ENCODE measurements at regions not wholly inside any gene's neighbourhood (a gene's known extent, or its start where the extent isn't known, plus 50 kb on each side); places are given as distances from the start of the nearest gene placed in this dataset.
"Not testable (repeated sequence)": the region's sequence is repeated elsewhere in the genome, so short reads cannot be mapped to it uniquely, and the experiment has no call there.

GRCh38 chr2:111497270-111497669 lies 376.6 kb downstream of the BCL2L11 start:
- H3K36me3 ChIP-seq (ENCODE audit: insufficient read depth, low read length); H3K36me3 Mint-ChIP-seq (ENCODE audit: low read depth); H3K4me1 ChIP-seq (ENCODE audit: insufficient read depth, low read length); H3K27me3 ChIP-seq (ENCODE audit: control insufficient read depth in 1 of 2, insufficient read depth in 2 of 2, low read length in 2 of 2); H3K4me3 ChIP-seq (ENCODE audit: low read length); DNase-seq; intact Hi-C loops (cut with DNase I, micrococcal nuclease); H3K4me3 Mint-ChIP-seq; H3K9me3 ChIP-seq (ENCODE audit: control insufficient read depth in 1 of 2, insufficient read depth in 1 of 2, low read length in 2 of 2); H3K9me3 Mint-ChIP-seq; H3K27me3 Mint-ChIP-seq; H3K27ac Mint-ChIP-seq; ATAC-seq (ENCODE audit: poor library complexity); H3K27ac ChIP-seq (ENCODE audit: low read depth in 1 of 2, low read length in 2 of 2); POLR2A ChIA-PET; H3K4me1 Mint-ChIP-seq (ENCODE audit: low read depth); CTCF ChIA-PET: not testable (repeated sequence)

DNA sequence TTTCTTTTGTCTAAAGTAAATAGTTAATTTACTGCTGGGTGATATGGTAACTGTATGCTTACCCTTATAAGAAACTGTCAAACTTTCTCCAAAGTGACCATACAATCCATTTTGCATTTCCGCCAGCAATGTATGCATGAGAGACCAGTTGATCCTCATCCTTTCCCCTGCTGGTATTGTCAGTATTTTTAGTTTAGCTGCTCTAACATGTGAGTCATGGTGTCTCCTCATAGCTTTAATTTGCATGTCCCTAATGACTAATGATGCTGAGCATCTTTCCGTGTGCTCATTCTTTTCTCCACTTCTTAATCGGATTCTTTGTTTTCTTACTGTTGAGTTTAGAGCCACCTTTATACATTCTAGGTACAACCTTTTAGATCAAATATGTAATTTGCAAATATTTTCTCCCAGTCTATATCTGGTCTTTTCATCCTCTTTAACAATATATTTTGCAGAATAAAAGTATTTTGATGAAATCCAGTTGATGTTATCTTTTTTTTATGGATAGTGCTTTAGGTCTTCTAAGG lies 379.9 kb downstream of the BCL2L11 start:
- H3K4me3 ChIP-seq (ENCODE audit: low read length); H3K4me3 Mint-ChIP-seq; ATAC-seq (ENCODE audit: poor library complexity); intact Hi-C loops (cut with DNase I, micrococcal nuclease); H3K9me3 Mint-ChIP-seq; H3K36me3 Mint-ChIP-seq (ENCODE audit: low read depth); H3K9me3 ChIP-seq (ENCODE audit: control insufficient read depth in 1 of 2, insufficient read depth in 1 of 2, low read length in 2 of 2); DNase-seq; H3K27me3 ChIP-seq (ENCODE audit: control insufficient read depth in 1 of 2, insufficient read depth in 2 of 2, low read length in 2 of 2); H3K4me1 ChIP-seq (ENCODE audit: insufficient read depth, low read length); H3K27ac ChIP-seq (ENCODE audit: low read depth in 1 of 2, low read length in 2 of 2); POLR2A ChIA-PET; H3K36me3 ChIP-seq (ENCODE audit: insufficient read depth, low read length); CTCF ChIA-PET; H3K4me1 Mint-ChIP-seq (ENCODE audit: low read depth); H3K27me3 Mint-ChIP-seq; H3K27ac Mint-ChIP-seq: not testable (repeated sequence)

GRCh38 chr2:111503844-111504570 lies 380.0 kb downstream of the ANAPC1 start:
- intact Hi-C loops (cut with DNase I, micrococcal nuclease): not testable (repeated sequence)

GRCh38 chr2:111504571-111504942 lies 379.4 kb downstream of the ANAPC1 start:
- H3K27me3 Mint-ChIP-seq; CTCF ChIA-PET; H3K9me3 Mint-ChIP-seq; H3K4me3 Mint-ChIP-seq; H3K4me3 ChIP-seq (ENCODE audit: low read length); H3K4me1 ChIP-seq (ENCODE audit: insufficient read depth, low read length); H3K27ac ChIP-seq (ENCODE audit: low read depth in 1 of 2, low read length in 2 of 2); H3K9me3 ChIP-seq (ENCODE audit: control insufficient read depth in 1 of 2, insufficient read depth in 1 of 2, low read length in 2 of 2); intact Hi-C loops (cut with DNase I, micrococcal nuclease); H3K36me3 Mint-ChIP-seq (ENCODE audit: low read depth); H3K4me1 Mint-ChIP-seq (ENCODE audit: low read depth); DNase-seq; H3K36me3 ChIP-seq (ENCODE audit: insufficient read depth, low read length); POLR2A ChIA-PET; H3K27me3 ChIP-seq (ENCODE audit: control insufficient read depth in 1 of 2, insufficient read depth in 2 of 2, low read length in 2 of 2); ATAC-seq (ENCODE audit: poor library complexity); H3K27ac Mint-ChIP-seq: not testable (repeated sequence)

More at GRCh38 chr2:111503844-111504570, 380.0 kb downstream of the ANAPC1 start:
- ATAC-seq (ENCODE audit: poor library complexity); H3K36me3 ChIP-seq (ENCODE audit: insufficient read depth, low read length); POLR2A ChIA-PET; H3K27me3 Mint-ChIP-seq; H3K36me3 Mint-ChIP-seq (ENCODE audit: low read depth); H3K27ac Mint-ChIP-seq; H3K27ac ChIP-seq (ENCODE audit: low read depth in 1 of 2, low read length in 2 of 2); H3K9me3 ChIP-seq (ENCODE audit: control insufficient read depth in 1 of 2, insufficient read depth in 1 of 2, low read length in 2 of 2); H3K9me3 Mint-ChIP-seq; H3K27me3 ChIP-seq (ENCODE audit: control insufficient read depth in 1 of 2, insufficient read depth in 2 of 2, low read length in 2 of 2); H3K4me3 ChIP-seq (ENCODE audit: low read length); H3K4me1 ChIP-seq (ENCODE audit: insufficient read depth, low read length); CTCF ChIA-PET; DNase-seq; H3K4me1 Mint-ChIP-seq (ENCODE audit: low read depth); H3K4me3 Mint-ChIP-seq: not testable (repeated sequence)

DNA sequence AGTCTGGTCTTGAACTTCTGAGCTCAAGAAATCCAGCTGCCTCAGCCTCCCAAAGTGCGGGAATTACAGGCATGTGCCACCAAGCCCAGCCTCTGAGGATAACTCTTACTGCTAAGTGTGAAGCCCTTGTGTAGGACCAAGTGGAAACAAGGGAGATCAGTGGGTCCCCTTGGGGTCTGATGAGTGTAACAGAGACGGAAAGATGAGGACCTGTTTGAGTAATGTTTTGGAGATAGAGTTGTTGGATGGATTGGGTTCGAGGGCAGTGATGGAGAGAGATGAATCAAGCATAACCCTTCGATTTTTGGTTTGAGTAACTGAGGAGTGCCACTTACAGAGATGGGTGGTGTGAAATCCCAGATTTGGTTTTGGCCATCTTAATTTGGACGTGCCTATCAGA lies 378.7 kb downstream of the ANAPC1 start:
- DNase-seq; intact Hi-C loops (cut with DNase I, micrococcal nuclease); CTCF ChIA-PET; H3K36me3 ChIP-seq (ENCODE audit: insufficient read depth, low read length); H3K27me3 ChIP-seq (ENCODE audit: control insufficient read depth in 1 of 2, insufficient read depth in 2 of 2, low read length in 2 of 2); H3K9me3 ChIP-seq (ENCODE audit: control insufficient read depth in 1 of 2, insufficient read depth in 1 of 2, low read length in 2 of 2); H3K4me1 Mint-ChIP-seq (ENCODE audit: low read depth); ATAC-seq (ENCODE audit: poor library complexity); H3K4me1 ChIP-seq (ENCODE audit: insufficient read depth, low read length); H3K4me3 Mint-ChIP-seq; H3K9me3 Mint-ChIP-seq; H3K27me3 Mint-ChIP-seq; H3K27ac Mint-ChIP-seq; H3K4me3 ChIP-seq (ENCODE audit: low read length); H3K36me3 Mint-ChIP-seq (ENCODE audit: low read depth); POLR2A ChIA-PET; H3K27ac ChIP-seq (ENCODE audit: low read depth in 1 of 2, low read length in 2 of 2): not testable (repeated sequence)

- intact Hi-C loops (cut with DNase I, micrococcal nuclease); H3K27ac Mint-ChIP-seq; H3K36me3 Mint-ChIP-seq (ENCODE audit: low read depth); H3K27me3 ChIP-seq (ENCODE audit: control insufficient read depth in 1 of 2, insufficient read depth in 2 of 2, low read length in 2 of 2); H3K4me3 ChIP-seq (ENCODE audit: low read length); H3K4me1 ChIP-seq (ENCODE audit: insufficient read depth, low read length); H3K36me3 ChIP-seq (ENCODE audit: insufficient read depth, low read length); POLR2A ChIA-PET; H3K9me3 ChIP-seq (ENCODE audit: control insufficient read depth in 1 of 2, insufficient read depth in 1 of 2, low read length in 2 of 2); H3K27ac ChIP-seq (ENCODE audit: low read depth in 1 of 2, low read length in 2 of 2); ATAC-seq (ENCODE audit: poor library complexity); H3K9me3 Mint-ChIP-seq; H3K4me1 Mint-ChIP-seq (ENCODE audit: low read depth); DNase-seq; H3K4me3 Mint-ChIP-seq; CTCF ChIA-PET; H3K27me3 Mint-ChIP-seq: not testable (repeated sequence)
Measured at GRCh38 chr2:111506936-111507335, 377.1 kb downstream of the ANAPC1 start.

- H3K4me1 ChIP-seq (ENCODE audit: insufficient read depth, low read length); H3K4me3 Mint-ChIP-seq; H3K4me3 ChIP-seq (ENCODE audit: low read length); intact Hi-C loops (cut with DNase I, micrococcal nuclease); ATAC-seq (ENCODE audit: poor library complexity); H3K27ac Mint-ChIP-seq; H3K36me3 Mint-ChIP-seq (ENCODE audit: low read depth); POLR2A ChIA-PET; CTCF ChIA-PET; DNase-seq; H3K9me3 ChIP-seq (ENCODE audit: control insufficient read depth in 1 of 2, insufficient read depth in 1 of 2, low read length in 2 of 2); H3K27ac ChIP-seq (ENCODE audit: low read depth in 1 of 2, low read length in 2 of 2); H3K36me3 ChIP-seq (ENCODE audit: insufficient read depth, low read length); H3K9me3 Mint-ChIP-seq; H3K27me3 Mint-ChIP-seq; H3K27me3 ChIP-seq (ENCODE audit: control insufficient read depth in 1 of 2, insufficient read depth in 2 of 2, low read length in 2 of 2); H3K4me1 Mint-ChIP-seq (ENCODE audit: low read depth): not testable (repeated sequence)
Measured at GRCh38 chr2:111509225-111509869, 374.6 kb downstream of the ANAPC1 start.
